T-helper 1 cell treated with Interleukin-12 subunit alpha and Interleukin-12 subunit beta and Interleukin-4 antibody, amounts not matched to agents 30 ng/mL and 1 ng/mL, for 36 hours (primary cell): ENCODE measurements at regions not wholly inside any gene's neighbourhood (a gene's known extent, or its start where the extent isn't known, plus 50 kb on each side); places are given as distances from the start of the nearest gene placed in this dataset.

Experiments used
- intact Hi-C: fragments of 100-400 bp; cut with micrococcal nuclease; formaldehyde crosslinking; loops from one replicate; pipeline ENCODE4 v1.15.1; 2024

DNA sequence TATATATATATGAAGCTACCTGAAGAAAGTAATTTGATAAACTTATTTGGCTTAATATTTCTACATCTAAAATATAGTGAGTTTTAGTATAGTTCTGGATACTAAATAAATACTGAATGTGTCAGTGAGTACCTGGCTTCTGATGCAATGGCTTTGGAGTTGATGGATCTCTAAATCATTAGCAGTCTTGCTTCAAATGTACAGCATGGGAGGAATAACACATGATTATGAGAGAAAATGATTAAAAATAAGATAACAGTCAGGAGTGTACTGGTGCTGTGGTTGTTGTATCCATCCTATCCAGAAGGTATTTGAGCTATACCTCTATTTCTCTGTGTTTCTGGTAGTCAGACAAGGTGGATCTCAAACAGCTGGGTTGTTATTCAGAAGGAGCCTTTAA, 641.3 kb downstream of the TRAM1L1 start:
- intact Hi-C loops: no loop called here

DNA sequence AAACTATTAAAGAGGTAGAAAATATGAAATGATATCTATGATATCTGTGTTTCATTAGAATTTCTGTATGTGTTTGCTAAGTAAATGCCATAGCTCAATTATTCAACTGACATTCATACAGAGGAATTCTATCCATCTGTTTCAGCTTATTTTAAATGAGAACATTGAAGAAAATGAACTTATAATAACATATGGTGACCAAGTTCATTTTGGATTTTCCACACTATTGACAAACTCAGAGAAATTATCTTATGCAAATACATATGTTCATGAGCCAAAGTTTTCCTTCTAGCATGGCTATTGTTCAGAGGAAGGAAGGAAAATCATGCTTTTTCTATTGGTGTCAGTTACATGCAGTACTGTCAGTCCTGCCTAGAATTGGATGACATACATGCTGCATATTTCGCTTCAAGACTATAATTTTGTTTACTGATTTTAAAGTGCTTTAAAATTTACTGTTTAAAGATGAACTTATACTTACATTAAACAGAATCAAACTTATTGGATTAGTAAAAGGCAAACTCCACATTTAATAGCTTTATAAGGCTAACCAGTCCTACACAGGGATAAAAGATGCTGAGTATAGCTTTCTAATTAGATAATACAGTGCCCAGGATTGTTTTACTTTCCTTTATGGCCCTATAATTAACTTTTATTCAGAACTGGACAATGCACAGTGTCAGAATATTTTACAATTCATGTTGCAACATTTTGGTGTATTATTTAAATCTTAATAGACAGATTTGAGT, 646.2 kb downstream of the TRAM1L1 start:
- intact Hi-C loops: no loop called here

DNA sequence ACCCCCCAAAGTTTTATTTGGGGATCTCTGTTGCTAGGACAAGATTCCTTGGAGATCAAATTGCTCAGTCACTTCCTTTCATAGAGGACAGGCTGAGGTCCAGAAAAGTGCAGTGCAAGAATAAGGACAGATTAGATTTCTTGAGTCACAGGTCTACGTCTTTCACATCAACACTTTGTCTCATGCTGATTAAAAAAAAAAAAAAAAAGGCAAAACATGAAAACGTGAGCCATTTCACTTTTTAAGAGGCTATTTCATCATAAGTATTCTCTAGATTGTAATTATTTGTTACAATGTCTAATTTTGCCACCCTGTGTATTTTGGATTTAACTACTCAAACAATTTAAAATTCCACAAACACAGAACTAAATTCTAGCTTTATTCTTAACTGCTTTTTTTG, 647.0 kb downstream of the TRAM1L1 start:
- intact Hi-C loops: no loop called here

DNA sequence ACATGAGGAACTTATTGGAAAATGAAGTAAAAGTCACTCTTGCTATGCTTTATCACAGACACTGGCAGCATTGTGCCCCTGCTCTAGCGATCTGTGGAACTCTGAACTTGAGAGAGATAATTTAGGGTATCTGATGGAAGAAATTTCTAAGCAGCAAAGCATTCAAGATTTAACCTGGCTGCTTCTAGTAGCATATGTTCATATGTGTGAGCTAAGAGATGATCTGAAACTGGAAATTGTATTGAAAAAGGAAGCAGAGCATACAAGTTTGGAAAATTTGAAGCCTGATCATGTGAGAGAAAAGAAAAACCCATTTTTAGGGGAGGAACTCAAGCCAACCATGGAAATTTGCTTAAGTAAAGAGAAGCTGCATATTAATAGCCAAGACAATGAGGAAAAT, 657.7 kb downstream of the TRAM1L1 start:
- intact Hi-C loops: no loop called here

DNA sequence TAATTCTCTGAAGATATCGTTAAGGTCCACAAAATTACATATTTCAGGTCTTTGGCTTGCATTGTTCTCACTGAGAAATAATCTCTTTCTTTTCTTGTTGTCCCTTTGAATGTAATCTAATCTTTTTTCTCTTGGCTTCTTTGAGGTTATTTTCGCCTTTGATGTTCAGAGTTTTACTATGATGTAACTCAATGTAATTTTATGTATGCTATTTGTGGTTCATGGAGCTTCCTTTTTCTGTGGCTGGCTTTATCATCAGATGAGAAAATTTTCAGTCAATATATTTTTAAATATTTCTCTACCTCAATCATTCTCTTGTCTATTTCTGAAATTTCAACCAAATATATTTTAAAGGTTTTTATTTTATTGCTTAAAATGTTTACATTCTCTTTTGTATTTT, 672.2 kb downstream of the TRAM1L1 start:
- intact Hi-C loops: no loop called here

DNA sequence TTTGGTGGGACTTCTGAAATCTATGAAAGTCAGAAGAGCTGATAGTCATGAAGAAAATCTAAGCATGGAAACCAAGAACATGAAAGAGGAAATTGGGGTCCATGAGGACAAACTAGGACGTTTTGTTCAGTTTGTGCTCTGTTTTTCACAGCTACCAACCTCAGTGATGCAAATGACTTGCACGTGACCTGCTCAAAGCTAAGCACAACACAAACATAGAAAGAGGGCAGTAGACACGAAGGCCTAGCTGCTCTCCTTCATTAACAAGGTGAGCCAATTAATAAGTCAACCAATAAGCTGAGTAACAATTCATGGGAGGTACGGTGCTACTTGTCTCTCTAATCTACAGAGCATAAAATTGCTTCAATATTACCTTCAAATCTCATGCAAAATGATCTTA, 684.1 kb downstream of the TRAM1L1 start:
- intact Hi-C loops: no loop called here

DNA sequence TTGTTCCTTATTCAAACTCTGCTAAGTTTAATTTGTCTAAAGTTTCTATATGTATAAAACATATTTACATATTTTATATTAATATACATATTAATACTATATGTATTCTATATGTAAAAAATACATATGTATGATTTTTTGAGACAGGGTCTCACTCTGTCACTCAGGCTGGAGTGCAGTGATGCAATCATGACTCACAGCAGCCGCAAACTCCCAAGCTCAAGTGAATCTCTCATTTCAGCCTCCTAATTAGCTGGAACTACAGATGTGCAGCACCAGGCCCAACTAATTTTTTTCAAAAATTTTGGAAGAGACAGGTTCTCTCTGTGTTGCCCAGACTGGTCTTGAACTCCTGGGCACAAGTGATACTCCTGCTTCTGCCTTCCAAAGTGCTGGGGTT, 684.9 kb downstream of the TRAM1L1 start:
- intact Hi-C loops: no loop called here

DNA sequence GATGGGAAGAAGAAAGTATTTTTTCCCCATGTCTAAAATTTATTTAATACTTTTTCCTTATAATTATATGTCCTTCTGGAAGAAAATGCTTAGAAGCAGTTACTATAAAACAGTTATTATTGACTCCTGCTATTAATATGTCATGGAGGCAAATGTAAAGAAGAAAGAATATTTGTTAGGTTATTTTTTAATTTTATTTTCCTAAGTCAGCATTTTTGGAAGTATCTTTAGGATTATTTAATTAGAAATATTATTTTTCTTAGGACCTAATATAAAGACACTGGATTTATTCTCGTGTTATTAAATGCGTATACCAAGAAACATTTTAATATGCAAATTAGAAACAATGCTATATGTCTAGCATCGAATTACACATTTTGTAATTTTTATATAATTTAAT, 687.7 kb downstream of the TRAM1L1 start:
- intact Hi-C loops: no loop called here

DNA sequence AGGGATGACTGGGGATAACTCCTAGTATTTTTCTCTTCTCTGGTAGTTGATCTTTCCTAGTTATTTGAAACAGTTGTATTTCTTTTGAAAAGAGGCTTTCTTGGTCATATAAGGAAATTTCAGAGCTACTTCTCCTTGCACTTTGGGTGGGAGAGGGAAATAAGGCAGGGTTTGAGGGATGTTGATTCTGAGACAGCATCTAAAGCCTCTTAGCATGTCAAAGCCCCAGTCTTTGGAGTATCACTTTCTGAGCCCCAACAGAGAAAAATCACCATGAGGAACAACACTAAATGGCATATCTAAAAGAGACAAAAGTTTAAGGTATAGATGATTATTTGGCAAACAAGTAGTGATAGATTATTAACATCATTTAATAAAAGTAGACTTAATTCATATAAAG, 688.1 kb downstream of the TRAM1L1 start:
- intact Hi-C loops: no loop called here

DNA sequence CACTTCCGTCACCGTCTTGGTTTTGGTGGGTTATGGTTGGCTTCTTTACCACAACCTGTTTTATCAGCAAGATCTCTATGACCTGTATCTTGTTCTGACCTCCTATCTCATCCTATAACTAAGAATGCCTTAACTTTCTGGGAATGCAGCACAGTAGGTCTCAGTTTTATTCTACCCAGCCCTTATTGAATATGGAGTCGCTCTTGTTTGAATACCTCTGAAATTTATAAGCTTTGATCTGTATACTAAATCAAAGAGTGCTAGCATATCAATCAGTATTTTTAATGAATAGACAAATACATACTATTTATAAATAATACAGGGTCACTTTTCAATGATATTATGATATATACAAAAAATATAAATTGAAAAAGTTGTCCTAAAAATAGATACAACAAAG, 690.0 kb downstream of the TRAM1L1 start:
- intact Hi-C loops: no loop called here

DNA sequence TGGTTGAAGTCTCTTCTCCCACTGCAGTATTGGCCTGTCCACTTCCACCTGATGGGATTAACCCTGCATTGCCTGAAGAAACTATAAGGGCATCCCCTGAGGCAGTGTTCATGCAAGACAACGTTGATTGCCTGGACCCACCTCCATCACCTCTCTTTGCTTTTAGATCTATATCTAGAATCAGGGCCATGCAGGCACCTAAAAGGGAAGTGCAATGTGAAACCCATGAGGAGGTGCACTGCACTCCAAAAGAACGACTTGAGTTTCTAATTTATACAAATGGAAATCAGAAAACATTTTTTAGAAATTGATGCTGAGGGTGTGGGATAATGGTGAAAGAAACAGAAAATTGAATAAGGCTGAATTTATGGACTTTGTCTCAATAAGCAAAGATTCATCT, 694.4 kb downstream of the TRAM1L1 start:
- intact Hi-C loops: no loop called here

DNA sequence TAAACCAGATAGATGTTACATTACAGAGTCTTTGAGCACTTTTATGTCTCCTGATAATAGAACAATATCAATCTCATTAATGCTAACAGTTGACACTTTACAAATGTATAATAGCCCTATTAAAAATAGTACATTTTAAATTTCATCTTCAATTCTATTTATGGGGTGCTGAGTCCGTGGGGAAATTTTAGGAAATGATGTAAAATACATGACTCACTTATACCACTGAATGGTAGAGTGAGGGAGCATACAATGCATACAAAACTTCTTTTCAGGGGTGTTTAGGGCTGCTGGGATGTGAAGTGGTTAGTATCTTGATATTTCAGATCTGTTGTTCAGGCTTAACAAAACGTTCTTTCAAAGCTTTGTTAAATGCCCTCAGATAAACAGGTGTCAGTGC, 696.2 kb downstream of the TRAM1L1 start:
- intact Hi-C loops: no loop called here

DNA sequence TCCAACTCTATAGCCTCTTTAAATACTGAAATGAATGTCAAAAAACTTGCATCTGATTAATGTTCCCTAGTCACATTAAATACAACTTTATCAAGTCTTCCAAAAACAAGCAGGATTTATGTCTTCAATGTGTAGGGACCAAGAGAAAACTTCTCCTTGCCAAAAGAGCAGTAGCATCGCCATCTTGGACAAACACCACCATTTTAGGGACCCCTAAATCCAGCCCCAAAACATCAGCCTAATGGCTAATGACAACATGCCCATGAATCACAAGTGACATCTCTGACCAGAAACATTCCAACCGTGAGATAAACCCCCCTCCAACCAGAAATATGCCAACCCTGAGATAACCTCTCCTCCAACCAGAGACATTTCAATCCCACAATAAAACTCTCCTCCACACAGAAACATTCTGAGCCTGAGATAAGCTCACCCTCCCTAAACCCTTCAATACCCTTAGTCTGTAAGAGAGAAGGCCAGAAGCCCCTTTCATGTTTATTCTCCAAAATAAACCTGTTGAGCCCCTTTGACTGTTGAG, 697.4 kb downstream of the TRAM1L1 start:
- intact Hi-C loops: no loop called here

DNA sequence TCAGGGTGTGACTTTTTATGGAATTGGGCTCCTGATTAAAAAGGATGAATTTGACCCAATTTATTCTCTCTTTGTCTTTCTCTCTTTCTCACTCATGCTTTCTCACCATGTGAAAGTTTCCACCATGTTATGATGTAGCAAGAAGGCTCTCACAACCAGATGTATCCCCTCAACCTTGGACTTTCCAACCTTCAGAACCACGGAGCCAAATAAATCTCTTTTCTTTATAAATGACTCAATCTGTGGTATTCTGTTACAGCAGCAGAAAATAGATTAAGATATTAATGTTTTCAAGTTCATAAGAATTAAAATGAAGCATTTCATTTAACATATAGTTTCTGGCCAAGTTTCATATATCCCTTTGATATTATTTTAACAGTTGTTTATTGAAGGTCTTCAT, 698.5 kb downstream of the TRAM1L1 start:
- intact Hi-C loops: no loop called here

DNA sequence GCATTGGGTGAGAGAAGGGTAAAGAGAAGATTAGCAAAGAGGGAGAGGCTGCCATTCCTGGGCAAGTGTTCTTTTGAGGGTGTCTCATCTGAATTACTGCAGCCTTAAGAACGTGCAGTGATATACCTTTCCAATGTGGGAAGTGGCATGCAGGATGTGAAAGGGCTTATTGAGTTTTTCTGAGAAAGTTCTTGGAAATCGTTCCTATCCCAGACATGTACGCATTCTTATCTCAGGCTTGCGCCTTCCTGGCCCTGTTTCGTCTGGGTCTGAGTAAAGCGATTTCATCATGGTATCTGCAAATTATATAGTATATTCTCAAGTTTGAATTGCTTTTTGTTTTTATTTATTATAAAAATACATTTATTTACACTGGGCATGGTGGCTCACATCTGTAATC, 699.8 kb downstream of the TRAM1L1 start:
- intact Hi-C loops: no loop called here

DNA sequence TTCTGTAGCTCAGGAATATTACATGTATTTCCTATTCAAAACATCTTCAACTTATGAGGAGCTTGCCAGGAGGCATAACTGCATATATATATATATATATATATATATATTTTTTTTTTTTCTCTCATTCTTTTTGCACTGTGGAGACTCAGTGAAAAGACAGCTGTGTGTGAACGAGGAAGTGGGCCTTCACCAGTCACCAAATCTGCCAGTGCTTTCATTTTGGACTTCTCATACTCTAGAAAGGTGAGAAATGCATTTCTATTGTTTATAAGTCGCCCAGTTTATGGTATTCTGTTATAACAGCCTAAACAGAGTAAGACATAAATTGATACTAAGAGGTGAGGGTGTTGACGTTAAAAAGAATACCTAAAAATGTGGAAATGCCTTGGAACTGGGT, 710.6 kb downstream of the TRAM1L1 start:
- intact Hi-C loops: no loop called here

DNA sequence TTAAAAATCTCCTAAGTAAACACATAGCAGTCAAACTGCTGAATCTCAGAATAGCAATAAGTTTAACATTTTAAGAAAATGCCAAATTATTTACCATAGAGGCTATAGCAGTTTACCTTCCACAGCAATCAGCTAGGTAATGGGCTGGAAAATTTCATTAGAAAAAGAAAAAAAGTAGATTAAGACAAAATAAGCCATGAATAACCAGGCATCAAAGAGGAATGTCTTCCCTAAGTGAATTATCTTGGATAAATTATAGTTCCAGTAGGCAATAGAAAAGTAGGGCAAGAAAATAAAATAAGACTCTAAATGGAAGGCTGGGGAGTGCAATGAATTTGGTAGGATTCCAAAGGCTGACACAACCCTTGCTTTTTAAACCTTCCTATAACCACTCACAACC, 722.8 kb downstream of the TRAM1L1 start:
- intact Hi-C loops: no loop called here

DNA sequence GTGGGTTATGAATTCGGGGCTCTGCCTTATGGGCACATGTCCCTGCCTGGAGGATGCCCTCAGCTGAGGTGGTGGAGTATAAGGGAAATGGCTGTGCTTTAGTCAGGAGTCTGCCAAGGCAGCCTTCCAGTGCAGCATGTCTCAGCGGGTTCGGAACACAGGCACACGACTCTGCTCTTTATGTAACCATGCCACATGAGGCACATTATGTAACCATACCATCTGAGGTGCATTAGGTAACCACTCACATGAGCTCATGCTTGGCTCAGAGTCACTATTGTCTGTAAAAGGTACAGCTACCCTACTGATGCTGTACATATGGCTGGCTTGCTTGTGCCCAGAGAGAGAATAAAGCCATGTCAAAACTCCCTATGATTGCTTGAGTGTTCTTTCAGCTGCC, 723.6 kb downstream of the TRAM1L1 start:
- intact Hi-C loops: no loop called here

DNA sequence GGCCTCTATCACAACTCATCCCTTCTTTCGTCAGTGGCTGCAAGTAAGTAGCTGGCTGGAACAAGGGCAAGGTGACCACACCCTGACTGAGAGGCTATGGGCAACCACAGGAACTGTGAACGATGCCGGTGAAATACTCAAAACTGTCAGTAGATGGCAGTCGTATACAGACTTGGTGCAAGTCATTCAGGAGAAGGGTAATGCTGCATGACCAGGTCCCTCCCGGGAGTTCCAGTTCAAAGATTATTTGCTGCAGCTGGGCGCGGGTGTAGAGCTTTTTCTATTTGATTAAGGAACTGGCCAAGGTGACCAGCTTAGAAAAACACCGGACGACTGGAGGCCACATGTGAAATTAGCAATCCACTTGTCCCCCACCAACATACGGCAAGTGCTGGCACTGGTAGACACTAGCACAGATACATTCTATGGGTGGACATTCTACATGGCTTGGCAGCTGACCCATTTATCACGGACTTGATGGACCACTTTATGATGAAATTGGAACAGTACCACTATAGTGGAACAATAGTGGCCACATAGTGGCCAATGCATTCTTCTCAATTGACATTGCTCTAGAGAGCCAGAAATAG, 726.6 kb downstream of the TRAM1L1 start:
- intact Hi-C loops: loop anchor here (1.0 kb wide), 1 partner anchor 1912 kb away; no protein-coding TSS in a partner anchor

DNA sequence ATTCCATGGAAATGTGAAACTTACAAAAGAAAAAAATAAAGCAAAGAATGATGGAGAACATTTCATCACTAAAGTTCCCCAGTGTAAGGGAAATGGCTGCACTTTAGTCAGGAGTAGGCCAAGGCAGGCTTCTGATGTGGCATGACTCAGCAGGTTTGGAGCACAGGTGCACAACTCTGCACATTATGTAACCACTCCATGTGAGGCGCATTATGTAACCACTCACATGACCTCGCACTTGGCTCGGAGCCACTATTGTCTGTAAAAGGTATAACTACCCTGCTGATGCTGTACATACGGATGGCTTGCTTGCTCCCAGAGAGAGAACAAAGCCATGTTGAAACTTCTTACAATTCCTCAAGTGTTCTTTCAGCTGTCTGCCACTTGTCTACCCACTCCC, 727.6 kb downstream of the TRAM1L1 start:
- intact Hi-C loops: loop anchor here (1.0 kb wide), 1 partner anchor 1913 kb away; no protein-coding TSS in a partner anchor

DNA sequence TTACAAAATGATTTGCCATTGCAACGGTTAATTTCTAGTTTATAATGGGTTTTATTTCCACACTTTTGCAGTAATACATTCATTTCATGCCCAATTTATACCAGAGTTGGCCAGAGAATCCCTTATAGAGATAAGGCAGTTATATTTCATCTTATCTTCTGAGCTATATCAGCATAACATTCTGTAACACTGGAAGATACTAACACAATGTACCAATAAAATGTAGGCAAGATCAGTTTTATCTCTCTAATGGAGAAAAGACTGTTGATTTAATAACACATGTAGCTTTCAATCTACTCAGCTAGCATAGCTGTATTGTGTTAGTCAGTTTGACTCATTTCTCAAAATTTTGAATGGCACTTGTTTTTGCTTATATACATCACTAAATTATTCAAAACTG, 738.6 kb downstream of the TRAM1L1 start:
- intact Hi-C loops: no loop called here

DNA sequence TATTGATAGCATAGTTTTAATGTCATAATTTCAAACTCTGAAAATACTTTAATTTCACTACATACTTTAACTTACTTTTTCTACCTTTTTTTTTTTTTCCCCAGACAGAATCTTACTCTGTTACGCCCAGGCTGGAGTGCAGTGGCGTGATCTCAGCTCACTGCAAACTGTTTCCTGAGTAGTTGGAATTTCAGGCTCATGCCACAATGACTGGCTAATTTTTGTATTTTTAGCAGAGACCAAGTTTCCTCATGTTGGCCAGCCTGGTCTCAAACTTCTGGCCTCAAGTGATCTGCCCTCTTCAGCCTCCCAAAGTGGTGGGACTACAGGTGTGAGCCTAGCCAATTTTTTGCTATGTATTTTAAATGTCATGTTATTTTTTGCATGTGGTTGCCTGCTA, 741.6 kb downstream of the TRAM1L1 start:
- intact Hi-C loops: no loop called here

DNA sequence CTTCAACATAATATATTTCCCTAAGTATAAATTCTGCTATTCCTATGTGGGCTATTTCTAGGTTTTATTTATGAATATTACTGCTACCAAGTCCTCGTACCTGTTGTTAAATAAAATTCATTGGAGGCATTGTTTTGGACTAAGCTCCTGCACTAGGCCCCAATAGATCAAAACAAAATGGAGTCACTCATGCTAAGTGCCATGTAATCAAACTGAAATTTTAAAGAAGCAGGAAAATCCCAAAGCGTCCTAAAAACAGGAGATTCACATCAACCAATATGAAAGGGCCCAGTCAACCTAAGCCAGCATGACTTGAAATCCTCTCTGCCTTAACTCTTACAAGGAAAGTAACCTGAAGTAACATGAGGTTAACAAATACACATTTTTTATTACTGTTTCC, 743.2 kb downstream of the TRAM1L1 start:
- intact Hi-C loops: no loop called here
